ENCODE measurements at regions not wholly inside any gene's neighbourhood (a gene's known extent, or its start where the extent isn't known, plus 50 kb on each side); places are given as distances from the start of the nearest gene placed in this dataset.
"Not testable (repeated sequence)": the region's sequence is repeated elsewhere in the genome, so short reads cannot be mapped to it uniquely, and the experiment has no call there.

GRCh38 chr11:57903441-57904123, 120.1 kb upstream of the OR9Q1 start:
- TF ChIP-seq, protein P1, sequence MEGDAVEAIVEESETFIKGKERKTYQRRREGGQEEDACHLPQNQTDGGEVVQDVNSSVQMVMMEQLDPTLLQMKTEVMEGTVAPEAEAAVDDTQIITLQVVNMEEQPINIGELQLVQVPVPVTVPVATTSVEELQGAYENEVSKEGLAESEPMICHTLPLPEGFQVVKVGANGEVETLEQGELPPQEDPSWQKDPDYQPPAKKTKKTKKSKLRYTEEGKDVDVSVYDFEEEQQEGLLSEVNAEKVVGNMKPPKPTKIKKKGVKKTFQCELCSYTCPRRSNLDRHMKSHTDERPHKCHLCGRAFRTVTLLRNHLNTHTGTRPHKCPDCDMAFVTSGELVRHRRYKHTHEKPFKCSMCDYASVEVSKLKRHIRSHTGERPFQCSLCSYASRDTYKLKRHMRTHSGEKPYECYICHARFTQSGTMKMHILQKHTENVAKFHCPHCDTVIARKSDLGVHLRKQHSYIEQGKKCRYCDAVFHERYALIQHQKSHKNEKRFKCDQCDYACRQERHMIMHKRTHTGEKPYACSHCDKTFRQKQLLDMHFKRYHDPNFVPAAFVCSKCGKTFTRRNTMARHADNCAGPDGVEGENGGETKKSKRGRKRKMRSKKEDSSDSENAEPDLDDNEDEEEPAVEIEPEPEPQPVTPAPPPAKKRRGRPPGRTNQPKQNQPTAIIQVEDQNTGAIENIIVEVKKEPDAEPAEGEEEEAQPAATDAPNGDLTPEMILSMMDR (conservative IDR thresholded peaks at IDR 0.05): no peak
- no peak for TF ChIP-seq ZFX (IDR thresholded peaks at IDR 0.05)
- H3K27ac ChIP-seq: no peak overlapping the region; the same call in 1 of the 2 replicates

GRCh38 chr11:57904376-57904775, 119.3 kb upstream of the OR9Q1 start:
- no peak overlapping the region for H3K27ac ChIP-seq
- no peak for TF ChIP-seq ZFX (IDR thresholded peaks at IDR 0.05)
- TF ChIP-seq, protein P1 (conservative IDR thresholded peaks at IDR 0.05): no peak

GRCh38 chr11:57905439-57905838, 118.2 kb upstream of the OR9Q1 start:
- TF ChIP-seq, protein P1 (conservative IDR thresholded peaks at IDR 0.05): no peak
- TF ChIP-seq ZFX (IDR thresholded peaks at IDR 0.05): no peak
- H3K27ac ChIP-seq: no peak overlapping the region

DNA sequence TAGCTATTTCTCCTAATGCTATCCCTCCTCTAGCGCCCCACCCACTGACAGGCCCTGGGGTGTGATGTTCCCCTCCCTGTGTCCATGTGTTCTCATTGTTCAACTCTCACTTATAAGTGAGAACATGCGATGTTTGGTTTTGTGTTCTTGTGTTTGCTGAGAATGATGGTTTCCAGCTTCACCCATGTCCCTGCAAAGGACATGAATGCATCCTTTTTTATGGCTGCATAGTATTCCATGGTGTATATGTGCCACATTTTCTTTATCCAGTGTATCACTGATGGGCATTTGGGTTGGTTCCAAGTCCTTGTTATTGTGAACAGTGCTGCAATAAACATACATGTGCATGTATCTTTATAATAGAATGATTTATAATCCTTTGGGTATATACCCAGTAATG, 115.3 kb upstream of the OR9Q1 start:
- H3K27ac ChIP-seq: not testable (repeated sequence)

- H3K27ac ChIP-seq: not testable (repeated sequence)
Measured at GRCh38 chr11:57911522-57911921, 112.2 kb upstream of the OR9Q1 start.

GRCh38 chr11:57913715-57914704, 109.7 kb upstream of the OR9Q1 start:
- TF ChIP-seq ZFX (IDR thresholded peaks at IDR 0.05): no peak
- TF ChIP-seq, protein P1 (conservative IDR thresholded peaks at IDR 0.05): no peak
- no peak overlapping the region for H3K27ac ChIP-seq

GRCh38 chr11:57917632-57918031, 106.0 kb upstream of the OR9Q1 start:
- H3K27ac ChIP-seq: no peak overlapping the region
- TF ChIP-seq, protein P1 (conservative IDR thresholded peaks at IDR 0.05): no peak
- no peak for TF ChIP-seq ZFX (IDR thresholded peaks at IDR 0.05)

DNA sequence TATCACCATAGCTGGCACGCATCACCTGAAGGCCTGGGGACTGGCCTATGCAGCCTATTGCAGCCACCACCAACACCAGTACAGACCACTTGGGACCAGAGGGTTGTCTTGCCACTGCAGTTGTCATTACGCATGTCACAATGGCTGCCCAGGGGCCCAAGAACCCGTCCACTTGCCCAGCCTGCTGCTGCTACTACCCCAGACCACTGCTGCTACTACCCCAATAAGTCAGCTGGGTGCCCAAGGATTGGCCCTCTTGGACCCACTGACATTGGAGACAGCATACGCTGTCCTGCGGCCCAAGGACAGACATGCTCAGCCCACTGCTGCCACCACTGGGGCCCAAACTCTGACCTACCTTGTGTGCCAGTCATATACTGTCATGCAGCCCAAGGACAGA, 102.7 kb upstream of the OR9Q1 start:
- no peak overlapping the region for H3K27ac ChIP-seq
- TF ChIP-seq, protein P1 (conservative IDR thresholded peaks at IDR 0.05): no peak

All from C4-2B (cell line).